ENCODE measurements at regions not wholly inside any gene's neighbourhood (a gene's known extent, or its start where the extent isn't known, plus 50 kb on each side); places are given as distances from the start of the nearest gene placed in this dataset.
A peak's percentile ranks its signal among the peaks of the same experiment; 100 is the strongest.

- TF ChIP-seq SNAI2 (CRISPR knock-in tag; IDR thresholded peaks at IDR 0.05) (no peak), ZNF565 (CRISPR knock-in tag; conservative IDR thresholded peaks at IDR 0.05; ENCODE audit: low read depth) (no peak), TOX (CRISPR knock-in tag; IDR thresholded peaks at IDR 0.05; ENCODE audit: borderline replicate concordance) (no peak), TCF4 (CRISPR knock-in tag; IDR thresholded peaks at IDR 0.05; ENCODE audit: borderline replicate concordance) (no peak), ESRRG (CRISPR knock-in tag; IDR thresholded peaks at IDR 0.05) (no peak), ZNF70 (CRISPR knock-in tag; IDR thresholded peaks at IDR 0.05) (no peak), RARB (CRISPR knock-in tag; IDR thresholded peaks at IDR 0.05) (no peak), ZC3H10 (CRISPR knock-in tag; IDR thresholded peaks at IDR 0.05) (no peak), ZFP30 (CRISPR knock-in tag; IDR thresholded peaks at IDR 0.05) (no peak), ZNF8 (CRISPR knock-in tag; IDR thresholded peaks at IDR 0.05) (no peak), OSR1 (CRISPR knock-in tag; IDR thresholded peaks at IDR 0.05) (no peak), CSDC2 (CRISPR knock-in tag; IDR thresholded peaks at IDR 0.05) (no peak), ISL1 (CRISPR knock-in tag; IDR thresholded peaks at IDR 0.05) (no peak), GLIS3 (CRISPR knock-in tag; IDR thresholded peaks at IDR 0.05) (no peak), ARNTL (CRISPR knock-in tag; IDR thresholded peaks at IDR 0.05; ENCODE audit: borderline replicate concordance, low read depth) (no peak), ZFP3 (CRISPR knock-in tag; IDR thresholded peaks at IDR 0.05) (no peak)
- TF ChIP-seq, protein P1, sequence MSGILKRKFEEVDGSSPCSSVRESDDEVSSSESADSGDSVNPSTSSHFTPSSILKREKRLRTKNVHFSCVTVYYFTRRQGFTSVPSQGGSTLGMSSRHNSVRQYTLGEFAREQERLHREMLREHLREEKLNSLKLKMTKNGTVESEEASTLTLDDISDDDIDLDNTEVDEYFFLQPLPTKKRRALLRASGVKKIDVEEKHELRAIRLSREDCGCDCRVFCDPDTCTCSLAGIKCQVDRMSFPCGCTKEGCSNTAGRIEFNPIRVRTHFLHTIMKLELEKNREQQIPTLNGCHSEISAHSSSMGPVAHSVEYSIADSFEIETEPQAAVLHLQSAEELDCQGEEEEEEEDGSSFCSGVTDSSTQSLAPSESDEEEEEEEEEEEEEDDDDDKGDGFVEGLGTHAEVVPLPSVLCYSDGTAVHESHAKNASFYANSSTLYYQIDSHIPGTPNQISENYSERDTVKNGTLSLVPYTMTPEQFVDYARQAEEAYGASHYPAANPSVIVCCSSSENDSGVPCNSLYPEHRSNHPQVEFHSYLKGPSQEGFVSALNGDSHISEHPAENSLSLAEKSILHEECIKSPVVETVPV (CRISPR knock-in tag; IDR thresholded peaks at IDR 0.05), result no peak
- TF ChIP-seq, protein P2, sequence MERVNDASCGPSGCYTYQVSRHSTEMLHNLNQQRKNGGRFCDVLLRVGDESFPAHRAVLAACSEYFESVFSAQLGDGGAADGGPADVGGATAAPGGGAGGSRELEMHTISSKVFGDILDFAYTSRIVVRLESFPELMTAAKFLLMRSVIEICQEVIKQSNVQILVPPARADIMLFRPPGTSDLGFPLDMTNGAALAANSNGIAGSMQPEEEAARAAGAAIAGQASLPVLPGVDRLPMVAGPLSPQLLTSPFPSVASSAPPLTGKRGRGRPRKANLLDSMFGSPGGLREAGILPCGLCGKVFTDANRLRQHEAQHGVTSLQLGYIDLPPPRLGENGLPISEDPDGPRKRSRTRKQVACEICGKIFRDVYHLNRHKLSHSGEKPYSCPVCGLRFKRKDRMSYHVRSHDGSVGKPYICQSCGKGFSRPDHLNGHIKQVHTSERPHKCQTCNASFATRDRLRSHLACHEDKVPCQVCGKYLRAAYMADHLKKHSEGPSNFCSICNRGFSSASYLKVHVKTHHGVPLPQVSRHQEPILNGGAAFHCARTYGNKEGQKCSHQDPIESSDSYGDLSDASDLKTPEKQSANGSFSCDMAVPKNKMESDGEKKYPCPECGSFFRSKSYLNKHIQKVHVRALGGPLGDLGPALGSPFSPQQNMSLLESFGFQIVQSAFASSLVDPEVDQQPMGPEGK (CRISPR knock-in tag; IDR thresholded peaks at IDR 0.05; ENCODE audit: borderline replicate concordance), result no peak
- TF ChIP-seq, protein P3, sequence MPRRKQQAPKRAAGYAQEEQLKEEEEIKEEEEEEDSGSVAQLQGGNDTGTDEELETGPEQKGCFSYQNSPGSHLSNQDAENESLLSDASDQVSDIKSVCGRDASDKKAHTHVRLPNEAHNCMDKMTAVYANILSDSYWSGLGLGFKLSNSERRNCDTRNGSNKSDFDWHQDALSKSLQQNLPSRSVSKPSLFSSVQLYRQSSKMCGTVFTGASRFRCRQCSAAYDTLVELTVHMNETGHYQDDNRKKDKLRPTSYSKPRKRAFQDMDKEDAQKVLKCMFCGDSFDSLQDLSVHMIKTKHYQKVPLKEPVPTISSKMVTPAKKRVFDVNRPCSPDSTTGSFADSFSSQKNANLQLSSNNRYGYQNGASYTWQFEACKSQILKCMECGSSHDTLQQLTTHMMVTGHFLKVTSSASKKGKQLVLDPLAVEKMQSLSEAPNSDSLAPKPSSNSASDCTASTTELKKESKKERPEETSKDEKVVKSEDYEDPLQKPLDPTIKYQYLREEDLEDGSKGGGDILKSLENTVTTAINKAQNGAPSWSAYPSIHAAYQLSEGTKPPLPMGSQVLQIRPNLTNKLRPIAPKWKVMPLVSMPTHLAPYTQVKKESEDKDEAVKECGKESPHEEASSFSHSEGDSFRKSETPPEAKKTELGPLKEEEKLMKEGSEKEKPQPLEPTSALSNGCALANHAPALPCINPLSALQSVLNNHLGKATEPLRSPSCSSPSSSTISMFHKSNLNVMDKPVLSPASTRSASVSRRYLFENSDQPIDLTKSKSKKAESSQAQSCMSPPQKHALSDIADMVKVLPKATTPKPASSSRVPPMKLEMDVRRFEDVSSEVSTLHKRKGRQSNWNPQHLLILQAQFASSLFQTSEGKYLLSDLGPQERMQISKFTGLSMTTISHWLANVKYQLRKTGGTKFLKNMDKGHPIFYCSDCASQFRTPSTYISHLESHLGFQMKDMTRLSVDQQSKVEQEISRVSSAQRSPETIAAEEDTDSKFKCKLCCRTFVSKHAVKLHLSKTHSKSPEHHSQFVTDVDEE (CRISPR knock-in tag; IDR thresholded peaks at IDR 0.05), result no peak
- peak; percentile 90 for ATAC-seq
Measured at GRCh38 chr14:29222671-29223268, 456.2 kb downstream of the FOXG1 start.

- no peak for ATAC-seq
- TF ChIP-seq ZNF70 (CRISPR knock-in tag; IDR thresholded peaks at IDR 0.05), result no peak
Measured at GRCh38 chr14:29223947-29224346, 457.4 kb downstream of the FOXG1 start.

DNA sequence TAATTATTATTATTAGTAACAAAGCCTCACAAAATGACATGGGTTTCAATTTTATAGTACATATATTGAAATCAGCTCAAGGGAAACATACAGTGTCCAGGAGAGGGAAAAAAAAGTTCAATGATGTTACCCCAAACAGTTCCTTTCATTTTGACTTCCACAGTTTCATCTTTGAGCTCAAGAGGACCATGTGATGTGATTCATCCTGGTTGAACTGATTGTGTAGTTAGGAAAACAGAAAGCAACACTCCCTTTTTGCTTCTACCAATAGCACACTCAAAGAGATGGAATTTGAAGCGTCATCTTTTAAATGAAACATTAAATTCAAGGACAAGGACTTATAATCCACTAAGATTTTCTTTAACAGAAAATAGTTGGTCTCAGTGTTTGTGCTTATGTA, 461.0 kb downstream of the FOXG1 start:
- no peak for ATAC-seq
- no peak for TF ChIP-seq BACH2 (CRISPR knock-in tag; IDR thresholded peaks at IDR 0.05; ENCODE audit: borderline replicate concordance)
- no peak for TF ChIP-seq PPARA (CRISPR knock-in tag; IDR thresholded peaks at IDR 0.05; ENCODE audit: borderline replicate concordance)
- TF ChIP-seq GLIS3 (CRISPR knock-in tag; IDR thresholded peaks at IDR 0.05), result no peak
- TF ChIP-seq, protein P1 (CRISPR knock-in tag; IDR thresholded peaks at IDR 0.05), result no peak
- TF ChIP-seq OSR1 (CRISPR knock-in tag; IDR thresholded peaks at IDR 0.05), result no peak
- TF ChIP-seq, protein P2 (CRISPR knock-in tag; IDR thresholded peaks at IDR 0.05; ENCODE audit: borderline replicate concordance), result no peak
- TF ChIP-seq TCF4 (CRISPR knock-in tag; IDR thresholded peaks at IDR 0.05; ENCODE audit: borderline replicate concordance), result no peak
- no peak for TF ChIP-seq CSDC2 (CRISPR knock-in tag; IDR thresholded peaks at IDR 0.05)
- no peak for TF ChIP-seq ZC3H10 (CRISPR knock-in tag; IDR thresholded peaks at IDR 0.05)
- no peak for TF ChIP-seq ESRRG (CRISPR knock-in tag; IDR thresholded peaks at IDR 0.05)
- TF ChIP-seq, protein P3 (CRISPR knock-in tag; IDR thresholded peaks at IDR 0.05), result no peak
- TF ChIP-seq ZFP3 (CRISPR knock-in tag; IDR thresholded peaks at IDR 0.05), result no peak
- TF ChIP-seq POU6F1 (CRISPR knock-in tag; IDR thresholded peaks at IDR 0.05; ENCODE audit: borderline replicate concordance, low read depth), result no peak
- no peak for TF ChIP-seq ZNF8 (CRISPR knock-in tag; IDR thresholded peaks at IDR 0.05)
- no peak for TF ChIP-seq ZFP30 (CRISPR knock-in tag; IDR thresholded peaks at IDR 0.05)
- TF ChIP-seq ZNF70 (CRISPR knock-in tag; IDR thresholded peaks at IDR 0.05), result no peak
- TF ChIP-seq TOX (CRISPR knock-in tag; IDR thresholded peaks at IDR 0.05; ENCODE audit: borderline replicate concordance), result no peak
- no peak for TF ChIP-seq ZNF565 (CRISPR knock-in tag; conservative IDR thresholded peaks at IDR 0.05; ENCODE audit: low read depth)
